ENCODE measurements at regions not wholly inside any gene's neighbourhood (a gene's known extent, or its start where the extent isn't known, plus 50 kb on each side); places are given as distances from the start of the nearest gene placed in this dataset.

- Histone ChIP-seq H3K27me3 (ENCODE audit: control insufficient read depth, insufficient read depth, low read length) (no peaks in the 10 kb centered on the region), H3K36me3 (ENCODE audit: control insufficient read depth, insufficient read depth, low read length) (no peaks in the 10 kb centered on the region), H3K4me3 (ENCODE audit: low read depth, low read length) (no peak overlapping the region)
- DNase-seq (ENCODE audit: low read depth) = no peak
- TF ChIP-seq CTCF (IDR thresholded peaks at IDR 0.05; ENCODE audit: insufficient read depth, low read length, poor library complexity, severe bottlenecking) = no peak
Observed at GRCh38 chr4:152029631-152030030, 268.8 kb upstream of the GATB start.

- DNase-seq (ENCODE audit: low read depth) = no peak
- no peaks in the 10 kb centered on the region for H3K27me3 ChIP-seq (ENCODE audit: control insufficient read depth, insufficient read depth, low read length)
- TF ChIP-seq CTCF (IDR thresholded peaks at IDR 0.05; ENCODE audit: insufficient read depth, low read length, poor library complexity, severe bottlenecking) = no peak
- H3K4me3 ChIP-seq (ENCODE audit: low read depth, low read length) = no peak overlapping the region
- H3K36me3 ChIP-seq (ENCODE audit: control insufficient read depth, insufficient read depth, low read length) = no peaks in the 10 kb centered on the region
Observed at GRCh38 chr4:152028131-152028530, 267.3 kb upstream of the GATB start.

- H3K4me3 ChIP-seq (ENCODE audit: low read depth, low read length) = no peak overlapping the region
- H3K36me3 ChIP-seq (ENCODE audit: control insufficient read depth, insufficient read depth, low read length) = no peaks in the 10 kb centered on the region
- no peak for DNase-seq (ENCODE audit: low read depth)
- no peaks in the 10 kb centered on the region for H3K27me3 ChIP-seq (ENCODE audit: control insufficient read depth, insufficient read depth, low read length)
- TF ChIP-seq CTCF (IDR thresholded peaks at IDR 0.05; ENCODE audit: insufficient read depth, low read length, poor library complexity, severe bottlenecking) = no peak
Observed at GRCh38 chr4:152024881-152025280, 264.1 kb upstream of the GATB start.

- Histone ChIP-seq H3K36me3 (ENCODE audit: control insufficient read depth, insufficient read depth, low read length) (no peaks in the 10 kb centered on the region), H3K27me3 (ENCODE audit: control insufficient read depth, insufficient read depth, low read length) (no peaks in the 10 kb centered on the region), H3K4me3 (ENCODE audit: low read depth, low read length) (no peak overlapping the region)
- no peak for TF ChIP-seq CTCF (IDR thresholded peaks at IDR 0.05; ENCODE audit: insufficient read depth, low read length, poor library complexity, severe bottlenecking)
- DNase-seq (ENCODE audit: low read depth) = no peak
Observed at GRCh38 chr4:152023674-152024073, 262.9 kb upstream of the GATB start.

GRCh38 chr4:152022543-152022942 lies 261.7 kb upstream of the GATB start:
- DNase-seq (ENCODE audit: low read depth) = no peak
- Histone ChIP-seq H3K4me3 (ENCODE audit: low read depth, low read length) (no peak overlapping the region), H3K36me3 (ENCODE audit: control insufficient read depth, insufficient read depth, low read length) (no peaks in the 10 kb centered on the region), H3K27me3 (ENCODE audit: control insufficient read depth, insufficient read depth, low read length) (peaks cover 3% of the 10 kb centered on the region)
- TF ChIP-seq CTCF (IDR thresholded peaks at IDR 0.05; ENCODE audit: insufficient read depth, low read length, poor library complexity, severe bottlenecking) = no peak

- Histone ChIP-seq H3K27me3 (ENCODE audit: control insufficient read depth, insufficient read depth, low read length) (peaks cover 3% of the 10 kb centered on the region), H3K36me3 (ENCODE audit: control insufficient read depth, insufficient read depth, low read length) (no peaks in the 10 kb centered on the region), H3K4me3 (ENCODE audit: low read depth, low read length) (no peak overlapping the region)
- TF ChIP-seq CTCF (IDR thresholded peaks at IDR 0.05; ENCODE audit: insufficient read depth, low read length, poor library complexity, severe bottlenecking) = no peak
- DNase-seq (ENCODE audit: low read depth) = no peak
Observed at GRCh38 chr4:152021788-152022438, 261.1 kb upstream of the GATB start.
